DOHH2 (cell line): ENCODE measurements at regions not wholly inside any gene's neighbourhood (a gene's known extent, or its start where the extent isn't known, plus 50 kb on each side); places are given as distances from the start of the nearest gene placed in this dataset.

Experiments used
- CTCF ChIP-seq: fragments of 200-600 bp; sonication (generic); IDR thresholded peaks from one replicate; pipeline ENCODE4 v1.5.1; 2014; ENCODE audit warnings: antibody characterized with exemption, mild to moderate bottlenecking, low read depth, low read length; ENCODE audit not compliant: poor library complexity, severe bottlenecking
- EZH2phosphoT487 ChIP-seq: fragments of 200-600 bp; sonication (generic); IDR thresholded peaks from 2 replicates; pipeline ENCODE4 v1.6.1; 2017; ENCODE audit warnings: borderline replicate concordance, mild to moderate bottlenecking, antibody characterized with exemption, low read length, moderate library complexity, mixed read lengths

- no peak for TF ChIP-seq CTCF
- TF ChIP-seq EZH2phosphoT487: no peak
Observed at GRCh38 chr2:41934329-41934958, 113.4 kb upstream of the PKDCC start.
